ENCODE measurements at regions not wholly inside any gene's neighbourhood (a gene's known extent, or its start where the extent isn't known, plus 50 kb on each side); places are given as distances from the start of the nearest gene placed in this dataset.

DNA sequence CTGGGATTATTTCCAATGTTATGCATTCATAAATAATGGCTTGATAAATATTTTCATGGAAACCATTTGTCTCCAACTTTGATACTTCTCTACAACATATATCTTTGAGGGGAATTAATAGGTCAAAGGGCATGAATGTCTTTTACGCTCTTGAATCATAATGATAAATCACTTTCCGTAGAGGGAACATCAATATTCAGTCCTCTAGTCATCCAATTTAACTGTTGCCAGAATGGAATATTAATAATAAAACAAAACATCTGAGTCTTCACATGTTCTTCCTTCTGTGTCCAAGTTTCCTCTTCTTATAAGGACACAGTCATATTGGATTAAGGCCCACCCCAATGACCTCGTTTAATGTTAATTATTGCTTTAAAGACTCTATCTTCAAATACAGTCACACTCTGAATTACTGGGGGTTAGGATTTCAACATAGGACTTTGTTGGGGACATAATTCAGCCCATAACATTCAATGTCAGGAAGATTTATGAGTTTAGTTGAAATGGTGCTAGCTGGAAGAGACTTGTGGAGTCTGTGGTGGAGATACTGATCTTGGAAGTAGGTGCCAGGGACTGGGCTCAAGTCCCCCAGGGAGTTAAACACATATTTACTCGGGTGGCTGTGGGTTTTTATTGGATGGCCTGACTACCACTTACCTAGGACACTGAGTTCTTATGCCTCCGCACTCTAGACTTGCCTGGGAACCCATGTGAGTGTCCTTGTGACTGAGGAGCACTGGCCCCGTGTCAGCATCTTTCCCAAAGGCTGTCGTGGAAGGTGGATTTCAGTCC is 85.0 kb upstream of the SEC11C start:
- Mint-ChIP-seq H3K9me3 (no peaks in the 10 kb centered on the region), H3K27me3 (no peaks in the 10 kb centered on the region), H3K36me3 (ENCODE audit: low read depth) (no peaks in the 10 kb centered on the region), H3K27ac (no peak overlapping the region), H3K4me1 (peaks cover 31% of the 10 kb centered on the region), H3K4me3 (no peak overlapping the region)
- ATAC-seq (ENCODE audit: low read depth) (no peak), DNase-seq (no peak)
- CTCF ChIA-PET = interaction anchor here (1.0 to 1.6 kb wide), 3 partner anchors 271 to 275 kb away, joined by 3 to 12 read pairs (median 4); no protein-coding TSS in a partner anchor
- intact Hi-C loops (cut with micrococcal nuclease) = loop anchor here (5.0 kb wide), 2 partner anchors 52 to 207 kb away; no protein-coding TSS in a partner anchor
- POLR2A ChIA-PET = no interaction called here
- TF ChIP-seq, protein P1, sequence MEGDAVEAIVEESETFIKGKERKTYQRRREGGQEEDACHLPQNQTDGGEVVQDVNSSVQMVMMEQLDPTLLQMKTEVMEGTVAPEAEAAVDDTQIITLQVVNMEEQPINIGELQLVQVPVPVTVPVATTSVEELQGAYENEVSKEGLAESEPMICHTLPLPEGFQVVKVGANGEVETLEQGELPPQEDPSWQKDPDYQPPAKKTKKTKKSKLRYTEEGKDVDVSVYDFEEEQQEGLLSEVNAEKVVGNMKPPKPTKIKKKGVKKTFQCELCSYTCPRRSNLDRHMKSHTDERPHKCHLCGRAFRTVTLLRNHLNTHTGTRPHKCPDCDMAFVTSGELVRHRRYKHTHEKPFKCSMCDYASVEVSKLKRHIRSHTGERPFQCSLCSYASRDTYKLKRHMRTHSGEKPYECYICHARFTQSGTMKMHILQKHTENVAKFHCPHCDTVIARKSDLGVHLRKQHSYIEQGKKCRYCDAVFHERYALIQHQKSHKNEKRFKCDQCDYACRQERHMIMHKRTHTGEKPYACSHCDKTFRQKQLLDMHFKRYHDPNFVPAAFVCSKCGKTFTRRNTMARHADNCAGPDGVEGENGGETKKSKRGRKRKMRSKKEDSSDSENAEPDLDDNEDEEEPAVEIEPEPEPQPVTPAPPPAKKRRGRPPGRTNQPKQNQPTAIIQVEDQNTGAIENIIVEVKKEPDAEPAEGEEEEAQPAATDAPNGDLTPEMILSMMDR (IDR thresholded peaks at IDR 0.05) = no peak

DNA sequence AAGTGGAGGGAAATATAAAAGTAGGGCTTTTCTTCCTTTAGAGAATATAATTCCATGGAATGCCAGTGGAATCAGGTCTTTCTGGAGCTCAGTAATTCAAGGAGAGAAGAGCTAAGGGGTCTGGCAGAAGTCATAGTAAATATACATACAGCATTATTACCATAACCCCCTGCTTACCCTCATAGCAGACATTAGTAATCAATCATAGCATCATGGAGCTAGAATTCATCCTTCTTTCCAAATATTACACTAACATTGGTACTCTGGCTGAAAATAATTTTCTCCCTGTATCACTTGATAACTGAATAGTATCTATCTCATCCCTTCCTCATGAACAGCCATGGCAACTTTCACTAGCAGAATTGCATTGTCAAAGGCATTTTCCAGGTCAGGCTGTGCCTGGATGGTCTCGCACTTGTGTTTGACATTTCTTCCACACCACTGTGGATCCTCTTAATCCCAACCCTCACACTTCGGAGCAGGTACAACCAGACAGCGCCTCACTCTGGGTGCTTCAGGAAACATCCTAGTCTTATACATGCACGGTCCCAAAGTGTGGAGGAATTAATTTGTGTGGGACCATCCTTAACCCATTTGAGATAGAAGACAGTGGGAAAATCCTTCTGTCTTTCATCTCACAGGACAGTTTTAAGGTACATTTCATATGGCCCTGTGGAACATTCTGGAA is 84.2 kb upstream of the SEC11C start:
- Mint-ChIP-seq H3K4me3 (no peak overlapping the region), H3K36me3 (ENCODE audit: low read depth) (no peaks in the 10 kb centered on the region), H3K27ac (no peak overlapping the region), H3K4me1 (peaks cover 23% of the 10 kb centered on the region), H3K27me3 (no peaks in the 10 kb centered on the region), H3K9me3 (no peaks in the 10 kb centered on the region)
- POLR2A ChIA-PET = no interaction called here
- DNase-seq (no peak), ATAC-seq (ENCODE audit: low read depth) (no peak)
- TF ChIP-seq, protein P1 (IDR thresholded peaks at IDR 0.05) = no peak
- CTCF ChIA-PET = interaction anchor here (1.0 to 1.6 kb wide), 3 partner anchors 272 to 276 kb away, joined by 3 to 12 read pairs (median 4); no protein-coding TSS in a partner anchor
- intact Hi-C loops (cut with micrococcal nuclease) = loop anchor here (2.0 to 5.0 kb wide), 3 partner anchors 53 to 208 kb away; no protein-coding TSS in a partner anchor

DNA sequence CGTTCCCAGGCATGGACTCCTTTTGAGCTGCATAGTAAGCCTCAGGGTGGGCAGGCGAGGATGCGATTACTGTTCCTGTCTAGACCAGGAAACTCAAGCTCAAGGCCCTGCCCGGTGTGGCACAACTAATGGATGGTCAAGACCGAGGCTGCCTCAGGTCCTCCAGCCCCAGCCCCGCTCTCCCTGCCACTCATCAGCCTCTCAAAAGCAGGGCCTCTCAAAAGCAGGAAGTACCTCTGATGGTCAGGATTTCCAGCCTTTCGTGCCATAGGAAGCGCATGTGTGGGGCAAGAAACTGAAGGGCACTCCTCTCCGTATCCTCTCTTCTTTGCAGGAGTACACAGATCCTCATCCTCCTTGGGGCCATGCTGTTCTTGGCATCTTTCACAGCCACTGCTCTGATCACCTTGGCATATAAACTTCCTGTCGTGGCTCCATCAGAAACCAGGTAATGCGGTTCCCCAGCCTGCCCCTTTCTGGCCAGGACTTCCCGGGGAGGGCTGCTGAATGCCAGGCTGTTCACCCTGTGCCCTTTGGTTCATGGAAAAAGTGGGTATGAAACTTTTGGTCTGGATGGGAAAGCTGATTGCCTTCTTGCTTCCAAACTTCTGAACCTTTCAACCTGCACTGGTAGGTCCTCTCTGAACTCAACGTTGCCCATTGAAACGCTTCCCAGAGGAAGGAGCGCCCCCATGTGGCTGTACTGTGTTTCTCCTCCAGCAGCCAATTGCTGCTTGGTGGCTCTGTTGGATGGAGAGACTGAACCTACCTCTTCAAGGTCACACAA is 82.8 kb upstream of the SEC11C start:
- peak overlapping the region; percentile 37 for H3K27ac Mint-ChIP-seq
- peaks cover 10% of the 10 kb centered on the region for H3K4me1 Mint-ChIP-seq
- H3K27me3 Mint-ChIP-seq = no peaks in the 10 kb centered on the region
- H3K4me3 Mint-ChIP-seq = no peak overlapping the region
- no peaks in the 10 kb centered on the region for H3K36me3 Mint-ChIP-seq (ENCODE audit: low read depth)
- ChIA-PET POLR2A (interaction anchor here (1.0 to 1.5 kb wide), 3 partner anchors 17 to 276 kb away, joined by 3 to 7 read pairs (median 3); no protein-coding TSS in a partner anchor), CTCF (interaction anchor here (0.6 to 3.5 kb wide), 18 partner anchors 9 to 283 kb away, joined by 3 to 60 read pairs (median 4); partner anchors contain the start of gene ZNF532)
- TF ChIP-seq, protein P1 (IDR thresholded peaks at IDR 0.05) = no peak
- intact Hi-C loops (cut with micrococcal nuclease) = loop anchor here (1.0 to 5.0 kb wide), 7 partner anchors 13 to 276 kb away; no protein-coding TSS in a partner anchor
- ATAC-seq (ENCODE audit: low read depth) = peak; percentile 95
- H3K9me3 Mint-ChIP-seq = no peaks in the 10 kb centered on the region
- DNase-seq = peak; percentile 72

DNA sequence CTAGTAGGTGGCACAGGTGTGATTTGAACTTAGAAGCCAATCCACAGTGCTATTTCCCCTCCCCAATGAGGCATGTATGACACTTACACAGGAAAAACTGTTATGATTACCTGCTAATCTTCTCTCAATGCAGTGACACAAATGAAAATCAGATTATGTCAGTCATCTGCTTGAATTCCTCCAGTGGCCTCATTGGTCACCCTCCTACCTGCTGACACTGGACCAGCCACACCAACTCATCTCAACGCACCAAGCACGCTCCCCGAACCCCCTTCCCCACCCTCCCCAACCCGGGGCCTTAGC is 82.2 kb upstream of the SEC11C start:
- CTCF ChIA-PET = interaction anchor here (0.7 to 3.5 kb wide), 12 partner anchors 13 to 279 kb away, joined by 3 to 60 read pairs (median 4); partner anchors contain the start of gene ZNF532
- no peaks in the 10 kb centered on the region for H3K36me3 Mint-ChIP-seq (ENCODE audit: low read depth)

More for the DNA sequence above, 82.2 kb upstream of the SEC11C start:
- DNase-seq = no peak
- no peak overlapping the region for H3K27ac Mint-ChIP-seq
- no peaks in the 10 kb centered on the region for H3K9me3 Mint-ChIP-seq
- H3K4me3 Mint-ChIP-seq = no peak overlapping the region
- intact Hi-C loops (cut with micrococcal nuclease) = loop anchor here (1.0 to 5.0 kb wide), 7 partner anchors 13 to 276 kb away; no protein-coding TSS in a partner anchor
- ATAC-seq (ENCODE audit: low read depth) = no peak
- POLR2A ChIA-PET = interaction anchor here (1.0 to 1.5 kb wide), 3 partner anchors 17 to 276 kb away, joined by 3 to 7 read pairs (median 3); no protein-coding TSS in a partner anchor
- TF ChIP-seq, protein P1 (IDR thresholded peaks at IDR 0.05) = no peak
- H3K27me3 Mint-ChIP-seq = no peaks in the 10 kb centered on the region
- peaks cover 12% of the 10 kb centered on the region for H3K4me1 Mint-ChIP-seq
